Left lobe of liver (tissue), 2 donors: ENCODE measurements at regions not wholly inside any gene's neighbourhood (a gene's known extent, or its start where the extent isn't known, plus 50 kb on each side); places are given as distances from the start of the nearest gene placed in this dataset.
"Not testable (repeated sequence)": the region's sequence is repeated elsewhere in the genome, so short reads cannot be mapped to it uniquely, and the experiment has no call there.

Source experiments
- ATAC-seq: fragments of 200-7000 bp; cut with Tn5 transposase; one replicate; pipeline ENCODE4 v1.9.1; 2020; ENCODE audit warnings: mild to moderate bottlenecking, moderate library complexity
- DNase-seq: peaks from one replicate; pipeline ENCODE4 v3.0.0-alpha.2; 2020; ENCODE audit warnings: low spot score
- donor health status: DM: no; HTN: no; CAD: no; lungs with moderate emphysema.
- donor health status: DM: no; HTN: yes; CAD: no.

- ATAC-seq, DNase-seq: not testable (repeated sequence)
Observed at GRCh38 chr7:53495181-53495580, 459.7 kb downstream of the POM121L12 start.

- DNase-seq: no peak
- ATAC-seq: no peak
Observed at GRCh38 chr7:53500076-53500475, 464.6 kb downstream of the POM121L12 start.

- ATAC-seq (no peak), DNase-seq (no peak)
Observed at GRCh38 chr7:53504914-53505313, 469.5 kb downstream of the POM121L12 start.

GRCh38 chr7:53518319-53518718 is 482.9 kb downstream of the POM121L12 start:
- no peak for ATAC-seq
- no peak for DNase-seq

DNA sequence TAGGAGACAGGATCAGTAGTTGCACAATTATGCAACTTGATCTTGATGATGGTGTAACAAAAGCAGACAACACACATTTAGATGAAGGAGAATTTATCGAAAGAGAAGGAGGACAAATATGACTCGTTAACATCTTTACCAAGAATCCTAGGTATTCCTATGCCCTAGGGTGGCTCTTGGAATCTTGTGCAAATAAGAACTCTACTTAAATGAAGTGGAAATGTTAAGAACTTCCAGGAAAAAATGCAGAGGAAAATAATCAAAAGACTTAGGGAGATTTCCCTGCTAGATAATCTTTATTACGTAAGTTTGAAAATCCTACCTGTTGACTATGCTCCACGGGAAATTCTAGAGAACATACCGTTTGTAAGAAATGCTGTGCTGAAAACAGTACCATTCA is 485.4 kb downstream of the POM121L12 start:
- no peak for ATAC-seq
- no peak for DNase-seq

DNA sequence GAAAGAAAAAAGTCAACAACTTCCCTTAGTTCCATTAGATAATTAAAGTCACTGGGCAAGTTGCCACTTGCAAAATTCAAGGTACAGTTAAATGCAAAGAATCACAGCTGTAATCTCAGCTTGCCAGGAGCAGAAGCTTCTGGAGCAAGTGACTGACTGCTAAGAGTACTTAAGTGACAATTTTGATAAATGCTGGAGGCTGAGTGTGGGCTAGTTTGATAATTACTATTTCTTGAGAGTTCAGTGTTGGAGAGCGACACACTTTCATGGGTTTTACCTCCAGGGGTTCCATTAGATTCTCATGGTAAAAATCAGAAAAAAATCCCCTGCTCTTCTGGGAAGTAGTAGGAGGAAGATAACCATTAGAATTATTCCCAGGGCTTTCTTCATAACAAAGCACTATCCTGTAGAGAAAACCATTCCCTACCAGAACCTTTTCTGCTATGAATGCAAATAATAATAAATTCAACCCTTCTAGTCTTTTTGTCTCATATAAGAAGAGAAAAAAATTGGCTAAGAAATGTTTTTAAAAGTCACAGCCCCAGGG is 486.3 kb downstream of the POM121L12 start:
- ATAC-seq: no peak
- no peak for DNase-seq

DNA sequence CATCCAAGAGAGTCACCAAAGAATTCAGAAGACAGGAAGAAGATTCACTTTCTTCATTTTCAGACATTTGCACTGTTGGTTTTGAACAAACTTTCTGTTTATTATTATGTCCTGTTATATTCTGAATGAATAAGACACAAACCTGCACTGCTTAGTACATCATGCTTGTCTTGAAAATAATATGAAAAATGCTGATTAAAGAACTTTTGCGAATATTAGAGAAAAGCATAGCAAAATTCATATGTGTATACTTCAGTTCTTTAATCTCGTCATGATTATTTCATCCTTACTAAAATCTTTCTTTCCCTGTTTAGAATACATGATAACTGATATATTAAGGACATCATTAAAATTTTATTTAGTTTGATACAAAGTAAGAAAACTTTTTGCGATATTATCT is 504.1 kb downstream of the POM121L12 start:
- ATAC-seq (no peak), DNase-seq (no peak)

DNA sequence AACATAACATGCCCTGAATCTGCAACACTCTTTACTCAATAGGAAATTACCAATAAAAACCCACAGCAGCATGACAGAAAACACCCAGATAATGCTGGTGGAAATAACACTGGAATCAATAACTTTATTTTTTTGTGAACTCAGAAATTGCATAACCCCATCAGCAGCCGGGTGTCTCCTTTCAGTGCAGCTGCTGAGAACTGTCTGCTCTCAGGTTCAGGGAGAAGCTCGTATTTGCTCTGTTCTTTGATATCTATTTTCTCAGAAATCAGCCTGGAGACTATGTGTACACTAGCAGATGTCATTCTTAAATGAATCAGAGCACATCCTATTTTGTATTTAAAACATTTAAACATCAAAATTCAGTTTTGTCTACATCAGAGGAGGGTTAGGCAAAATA is 506.0 kb downstream of the POM121L12 start:
- DNase-seq (no peak), ATAC-seq (no peak)

GRCh38 chr7:53542157-53542556 is 506.7 kb downstream of the POM121L12 start:
- ATAC-seq: no peak
- DNase-seq: no peak
